GM12878 (cell line): ENCODE measurements at regions not wholly inside any gene's neighbourhood (a gene's known extent, or its start where the extent isn't known, plus 50 kb on each side); places are given as distances from the start of the nearest gene placed in this dataset.

Experiments used
- BCL11A ChIP-seq: IDR thresholded peaks from 2 replicates; pipeline ENCODE4 v1.6.1; 2011; ENCODE audit warnings: low read depth, low read length
- CBX5 ChIP-seq: sonication (generic); IDR thresholded peaks from 2 replicates; pipeline ENCODE4 v1.6.1; 2016; ENCODE audit warnings: low read depth, moderate library complexity, mild to moderate bottlenecking, inconsistent platforms
- DPF2 ChIP-seq: fragments of 450-650 bp; IDR thresholded peaks from 2 replicates; pipeline ENCODE4 v1.6.1; 2017; ENCODE audit warnings: mild to moderate bottlenecking
- EP300 ChIP-seq, 2 experiments: fragments of 150-350 bp in 1 of 2; IDR thresholded peaks; 2 replicates each; pipeline ENCODE4 v1.6.1; 2011 to 2012; ENCODE audit warnings: low read depth in 2 of 2, low read length in 2 of 2, borderline replicate concordance in 1 of 2, improper control_type of control experiment in 1 of 2, inconsistent platforms in 1 of 2; ENCODE audit not compliant: control insufficient read depth in 1 of 2
- EZH2 ChIP-seq: IDR thresholded peaks from 2 replicates; pipeline ENCODE4 v1.6.1; 2012; ENCODE audit warnings: low read depth, mild to moderate bottlenecking, control low read depth, inconsistent platforms, low read length, borderline replicate concordance; ENCODE audit not compliant: control insufficient read depth
- MAX ChIP-seq: IDR thresholded peaks from 2 replicates; pipeline ENCODE4 v1.6.1; 2012; ENCODE audit warnings: low read depth, low read length, improper control_type of control experiment
- NR2C2 ChIP-seq: IDR thresholded peaks from 2 replicates; pipeline ENCODE4 v1.6.1; 2011; ENCODE audit warnings: borderline replicate concordance, low read depth; ENCODE audit not compliant: control insufficient read depth, insufficient read length
- POLR2A ChIP-seq: IDR thresholded peaks from 2 replicates; pipeline ENCODE4 v1.6.1; 2011; ENCODE audit warnings: low read depth, mild to moderate bottlenecking, low read length
- RAD21 ChIP-seq: IDR thresholded peaks from 2 replicates; pipeline ENCODE4 v1.6.1; 2011; ENCODE audit warnings: mild to moderate bottlenecking, low read depth, low read length, moderate library complexity; ENCODE audit not compliant: insufficient read depth
- RFX5 ChIP-seq: IDR thresholded peaks from 2 replicates; pipeline ENCODE4 v1.6.1; 2011; ENCODE audit warnings: low read depth, low read length, improper control_type of control experiment
- STAT3 ChIP-seq: IDR thresholded peaks from 2 replicates; pipeline ENCODE4 v1.6.1; 2011; ENCODE audit warnings: low read depth, low read length, improper control_type of control experiment
- TF ChIP-seq, protein P1 (sequence below), 3 experiments: IDR thresholded peaks in 2 of 3; conservative IDR thresholded peaks in 1 of 3; 2 replicates each; pipeline ENCODE4 v1.5.1; 2011; ENCODE audit warnings: low read depth in 3 of 3, low read length in 3 of 3, mild to moderate bottlenecking in 3 of 3, control low read depth in 2 of 3, moderate library complexity in 2 of 3, inconsistent platforms in 1 of 3, mixed read lengths in 1 of 3; ENCODE audit not compliant: control insufficient read depth in 2 of 3, insufficient read depth in 1 of 3; ENCODE audit errors: extremely low read depth in 1 of 3
- TF ChIP-seq, protein P2 (sequence below): IDR thresholded peaks from 2 replicates; pipeline ENCODE4 v1.6.1; 2011; ENCODE audit warnings: borderline replicate concordance, low read depth, mild to moderate bottlenecking, moderate library complexity, mixed read lengths, low read length; ENCODE audit not compliant: insufficient read depth; ENCODE audit errors: extremely low read length
- TF ChIP-seq, protein P3 (sequence below): IDR thresholded peaks from 2 replicates; pipeline ENCODE4 v1.6.1; 2012; ENCODE audit warnings: mild to moderate bottlenecking, low read depth, low read length

DNA sequence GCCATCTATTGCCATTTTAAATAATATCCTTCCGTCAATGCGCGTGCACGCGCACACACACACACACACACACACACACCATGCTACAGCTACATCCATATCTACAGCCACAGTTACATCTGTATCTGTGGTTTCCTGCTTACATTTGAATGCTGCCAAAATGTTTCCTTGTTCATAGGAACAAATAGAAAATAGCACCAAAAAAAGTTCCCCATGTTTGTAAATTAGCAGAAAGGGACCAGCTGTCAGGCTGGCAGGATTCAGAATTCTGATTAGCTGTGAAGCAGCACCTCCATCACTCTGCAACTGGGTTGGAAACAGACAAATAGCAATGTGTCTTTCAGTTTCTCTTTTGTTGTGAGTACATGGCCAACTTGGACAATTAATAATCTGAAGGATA is 601.5 kb downstream of the IRX1 start:
- TF ChIP-seq, protein P1, sequence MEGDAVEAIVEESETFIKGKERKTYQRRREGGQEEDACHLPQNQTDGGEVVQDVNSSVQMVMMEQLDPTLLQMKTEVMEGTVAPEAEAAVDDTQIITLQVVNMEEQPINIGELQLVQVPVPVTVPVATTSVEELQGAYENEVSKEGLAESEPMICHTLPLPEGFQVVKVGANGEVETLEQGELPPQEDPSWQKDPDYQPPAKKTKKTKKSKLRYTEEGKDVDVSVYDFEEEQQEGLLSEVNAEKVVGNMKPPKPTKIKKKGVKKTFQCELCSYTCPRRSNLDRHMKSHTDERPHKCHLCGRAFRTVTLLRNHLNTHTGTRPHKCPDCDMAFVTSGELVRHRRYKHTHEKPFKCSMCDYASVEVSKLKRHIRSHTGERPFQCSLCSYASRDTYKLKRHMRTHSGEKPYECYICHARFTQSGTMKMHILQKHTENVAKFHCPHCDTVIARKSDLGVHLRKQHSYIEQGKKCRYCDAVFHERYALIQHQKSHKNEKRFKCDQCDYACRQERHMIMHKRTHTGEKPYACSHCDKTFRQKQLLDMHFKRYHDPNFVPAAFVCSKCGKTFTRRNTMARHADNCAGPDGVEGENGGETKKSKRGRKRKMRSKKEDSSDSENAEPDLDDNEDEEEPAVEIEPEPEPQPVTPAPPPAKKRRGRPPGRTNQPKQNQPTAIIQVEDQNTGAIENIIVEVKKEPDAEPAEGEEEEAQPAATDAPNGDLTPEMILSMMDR (IDR thresholded peaks at IDR 0.05 in 2 of 3, conservative IDR thresholded peaks at IDR 0.05 in 1 of 3; ENCODE audit: control insufficient read depth in 2 of 3, extremely low read depth in 1 of 3, insufficient read depth in 1 of 3, low read depth in 3 of 3, low read length in 3 of 3): no peak
- TF ChIP-seq STAT3: no peak
- no peak for TF ChIP-seq DPF2
- TF ChIP-seq EP300 (IDR thresholded peaks at IDR 0.05; ENCODE audit: borderline replicate concordance in 1 of 2, control insufficient read depth in 1 of 2, low read depth in 2 of 2, low read length in 2 of 2): no peak
- TF ChIP-seq CBX5: no peak
- TF ChIP-seq NR2C2: no peak
- TF ChIP-seq RFX5: no peak
- TF ChIP-seq, protein P2, sequence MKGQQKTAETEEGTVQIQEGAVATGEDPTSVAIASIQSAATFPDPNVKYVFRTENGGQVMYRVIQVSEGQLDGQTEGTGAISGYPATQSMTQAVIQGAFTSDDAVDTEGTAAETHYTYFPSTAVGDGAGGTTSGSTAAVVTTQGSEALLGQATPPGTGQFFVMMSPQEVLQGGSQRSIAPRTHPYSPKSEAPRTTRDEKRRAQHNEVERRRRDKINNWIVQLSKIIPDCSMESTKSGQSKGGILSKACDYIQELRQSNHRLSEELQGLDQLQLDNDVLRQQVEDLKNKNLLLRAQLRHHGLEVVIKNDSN: no peak
- no peak for TF ChIP-seq EZH2
- TF ChIP-seq, protein P3, sequence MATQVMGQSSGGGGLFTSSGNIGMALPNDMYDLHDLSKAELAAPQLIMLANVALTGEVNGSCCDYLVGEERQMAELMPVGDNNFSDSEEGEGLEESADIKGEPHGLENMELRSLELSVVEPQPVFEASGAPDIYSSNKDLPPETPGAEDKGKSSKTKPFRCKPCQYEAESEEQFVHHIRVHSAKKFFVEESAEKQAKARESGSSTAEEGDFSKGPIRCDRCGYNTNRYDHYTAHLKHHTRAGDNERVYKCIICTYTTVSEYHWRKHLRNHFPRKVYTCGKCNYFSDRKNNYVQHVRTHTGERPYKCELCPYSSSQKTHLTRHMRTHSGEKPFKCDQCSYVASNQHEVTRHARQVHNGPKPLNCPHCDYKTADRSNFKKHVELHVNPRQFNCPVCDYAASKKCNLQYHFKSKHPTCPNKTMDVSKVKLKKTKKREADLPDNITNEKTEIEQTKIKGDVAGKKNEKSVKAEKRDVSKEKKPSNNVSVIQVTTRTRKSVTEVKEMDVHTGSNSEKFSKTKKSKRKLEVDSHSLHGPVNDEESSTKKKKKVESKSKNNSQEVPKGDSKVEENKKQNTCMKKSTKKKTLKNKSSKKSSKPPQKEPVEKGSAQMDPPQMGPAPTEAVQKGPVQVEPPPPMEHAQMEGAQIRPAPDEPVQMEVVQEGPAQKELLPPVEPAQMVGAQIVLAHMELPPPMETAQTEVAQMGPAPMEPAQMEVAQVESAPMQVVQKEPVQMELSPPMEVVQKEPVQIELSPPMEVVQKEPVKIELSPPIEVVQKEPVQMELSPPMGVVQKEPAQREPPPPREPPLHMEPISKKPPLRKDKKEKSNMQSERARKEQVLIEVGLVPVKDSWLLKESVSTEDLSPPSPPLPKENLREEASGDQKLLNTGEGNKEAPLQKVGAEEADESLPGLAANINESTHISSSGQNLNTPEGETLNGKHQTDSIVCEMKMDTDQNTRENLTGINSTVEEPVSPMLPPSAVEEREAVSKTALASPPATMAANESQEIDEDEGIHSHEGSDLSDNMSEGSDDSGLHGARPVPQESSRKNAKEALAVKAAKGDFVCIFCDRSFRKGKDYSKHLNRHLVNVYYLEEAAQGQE: no peak
- no peak for TF ChIP-seq BCL11A
- TF ChIP-seq POLR2A: no peak
- no peak for TF ChIP-seq MAX
- TF ChIP-seq RAD21: no peak
